ENCODE measurements at regions not wholly inside any gene's neighbourhood (a gene's known extent, or its start where the extent isn't known, plus 50 kb on each side); places are given as distances from the start of the nearest gene placed in this dataset.

GRCh38 chr19:30817965-30818567 lies 445.9 kb downstream of the ZNF536 start:
- TF ChIP-seq, protein P1, sequence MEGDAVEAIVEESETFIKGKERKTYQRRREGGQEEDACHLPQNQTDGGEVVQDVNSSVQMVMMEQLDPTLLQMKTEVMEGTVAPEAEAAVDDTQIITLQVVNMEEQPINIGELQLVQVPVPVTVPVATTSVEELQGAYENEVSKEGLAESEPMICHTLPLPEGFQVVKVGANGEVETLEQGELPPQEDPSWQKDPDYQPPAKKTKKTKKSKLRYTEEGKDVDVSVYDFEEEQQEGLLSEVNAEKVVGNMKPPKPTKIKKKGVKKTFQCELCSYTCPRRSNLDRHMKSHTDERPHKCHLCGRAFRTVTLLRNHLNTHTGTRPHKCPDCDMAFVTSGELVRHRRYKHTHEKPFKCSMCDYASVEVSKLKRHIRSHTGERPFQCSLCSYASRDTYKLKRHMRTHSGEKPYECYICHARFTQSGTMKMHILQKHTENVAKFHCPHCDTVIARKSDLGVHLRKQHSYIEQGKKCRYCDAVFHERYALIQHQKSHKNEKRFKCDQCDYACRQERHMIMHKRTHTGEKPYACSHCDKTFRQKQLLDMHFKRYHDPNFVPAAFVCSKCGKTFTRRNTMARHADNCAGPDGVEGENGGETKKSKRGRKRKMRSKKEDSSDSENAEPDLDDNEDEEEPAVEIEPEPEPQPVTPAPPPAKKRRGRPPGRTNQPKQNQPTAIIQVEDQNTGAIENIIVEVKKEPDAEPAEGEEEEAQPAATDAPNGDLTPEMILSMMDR (conservative IDR thresholded peaks at IDR 0.05) = no peak
- no peak overlapping the region for H3K27ac ChIP-seq

- H3K27ac ChIP-seq = no peak overlapping the region
- TF ChIP-seq, protein P1 (conservative IDR thresholded peaks at IDR 0.05) = no peak
Measured at GRCh38 chr19:30817197-30817596, 445.0 kb downstream of the ZNF536 start.

DNA sequence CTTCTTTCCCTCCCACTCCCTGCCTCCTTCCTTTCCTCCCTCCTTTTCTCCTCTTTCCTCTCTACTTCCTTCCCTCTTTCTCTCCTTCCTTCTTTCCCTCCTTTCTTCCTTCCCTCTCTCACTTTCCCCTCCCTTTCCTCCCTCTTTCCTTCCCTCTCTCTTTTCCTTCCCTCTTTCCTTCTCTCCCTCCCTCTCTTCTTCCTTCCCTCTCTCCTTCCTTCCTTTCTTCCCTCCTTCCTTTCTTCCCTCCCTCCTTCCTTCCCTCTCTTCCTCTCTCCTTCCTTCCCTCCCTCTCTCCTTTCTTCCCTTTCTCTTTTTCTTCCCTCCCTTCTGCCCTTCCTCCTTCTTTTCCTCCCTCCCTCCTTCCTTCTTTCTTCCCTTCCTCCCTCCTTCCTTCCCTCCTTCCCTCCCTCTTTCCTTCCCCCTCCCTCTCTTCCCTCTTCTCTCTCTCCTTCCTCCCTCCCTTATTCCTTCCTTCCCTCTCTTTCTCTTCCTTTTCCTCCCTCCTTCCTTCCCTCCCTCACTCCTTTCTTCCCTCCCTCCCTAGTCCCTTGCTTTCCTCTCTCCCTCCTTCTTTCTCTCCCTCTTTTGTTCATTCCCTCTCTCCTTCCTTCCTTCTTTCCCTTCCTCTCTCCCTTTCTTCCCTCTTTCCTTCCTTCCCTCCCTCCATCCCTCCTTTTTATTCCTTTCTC lies 443.9 kb downstream of the ZNF536 start:
- TF ChIP-seq, protein P1 (conservative IDR thresholded peaks at IDR 0.05) = no peak
- H3K27ac ChIP-seq = no peak overlapping the region

DNA sequence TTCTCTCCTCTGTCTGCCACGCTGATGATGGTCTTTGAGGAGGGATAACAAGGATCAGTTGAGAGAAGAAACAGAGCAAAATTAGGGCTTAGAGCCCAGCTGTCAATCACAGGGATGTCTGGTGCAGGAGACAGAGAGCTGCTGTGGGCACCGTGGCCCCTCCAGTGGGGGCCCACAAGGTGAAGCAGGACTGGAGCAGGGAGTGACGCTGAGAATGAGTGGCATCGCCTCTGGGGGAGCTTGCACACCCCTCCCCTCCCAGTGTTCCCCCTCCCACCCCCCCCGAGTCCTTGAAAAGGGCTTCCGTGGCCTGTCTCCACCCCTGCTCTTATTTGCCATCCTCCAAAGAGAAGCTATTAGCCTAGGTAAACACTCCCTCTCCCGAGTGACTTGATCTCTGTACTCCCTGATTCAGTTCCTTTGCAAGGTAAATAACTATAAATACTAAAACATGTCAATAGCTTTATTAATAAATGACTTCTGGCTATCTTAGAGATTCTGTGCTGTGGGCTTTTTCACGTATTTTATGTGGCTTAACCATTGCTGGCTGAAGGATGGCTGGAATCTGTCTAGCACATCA lies 440.0 kb downstream of the ZNF536 start:
- TF ChIP-seq, protein P1 (conservative IDR thresholded peaks at IDR 0.05) = no peak
- no peak overlapping the region for H3K27ac ChIP-seq

DNA sequence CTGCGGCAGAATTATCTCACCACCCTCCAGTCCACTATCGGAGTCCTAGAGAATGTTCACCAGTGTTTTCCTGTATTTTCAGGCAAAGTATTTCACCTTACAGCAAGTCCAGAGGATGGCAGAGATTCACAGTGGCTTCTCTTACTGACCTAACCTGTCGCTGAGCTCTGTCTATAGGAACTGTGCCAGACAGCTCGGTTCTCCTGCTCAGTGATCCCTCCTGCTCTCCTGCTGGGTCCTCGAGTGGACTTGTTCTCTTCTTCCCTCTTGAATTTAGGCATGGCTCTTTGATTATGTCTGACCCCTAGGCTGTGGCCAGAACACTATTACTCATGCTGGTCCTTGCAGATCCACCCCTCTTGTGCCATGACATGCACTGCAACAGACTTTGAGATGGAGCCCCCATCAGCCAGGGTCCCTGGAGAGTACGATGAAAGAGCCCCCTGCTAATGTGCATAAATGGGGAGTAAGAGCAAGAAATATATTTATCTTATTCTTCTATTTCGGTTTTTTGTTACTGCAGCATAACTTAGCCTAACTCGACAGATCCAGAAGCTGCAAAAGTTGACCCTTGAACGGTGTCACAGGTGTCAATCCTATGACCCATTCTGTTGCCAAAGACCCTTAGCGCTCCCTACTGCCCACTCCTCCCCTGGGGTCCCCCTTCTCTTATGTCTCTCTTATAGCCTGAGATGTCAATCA lies 439.4 kb downstream of the ZNF536 start:
- H3K27ac ChIP-seq = no peak overlapping the region
- TF ChIP-seq, protein P1 (conservative IDR thresholded peaks at IDR 0.05) = no peak

DNA sequence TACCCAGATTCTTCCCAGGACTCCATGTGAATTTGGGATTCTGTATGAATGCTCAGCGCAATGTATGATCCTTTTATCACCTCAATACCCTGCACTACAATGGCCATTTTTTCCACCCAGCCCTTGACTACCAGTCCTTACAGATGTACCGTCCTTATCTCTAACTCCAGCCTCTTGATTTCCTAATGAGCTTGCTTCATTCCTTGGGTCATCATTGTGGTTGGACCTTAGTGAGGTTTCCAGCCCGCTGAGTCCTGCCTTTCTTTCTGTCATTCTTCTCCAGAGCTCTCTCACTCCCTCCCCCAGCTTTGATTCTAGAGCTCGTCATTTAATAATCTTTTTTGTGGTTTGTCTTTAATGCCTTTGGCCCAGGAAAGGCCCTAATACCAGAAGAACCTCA lies 438.5 kb downstream of the ZNF536 start:
- TF ChIP-seq, protein P1 (conservative IDR thresholded peaks at IDR 0.05) = no peak
- H3K27ac ChIP-seq = no peak overlapping the region

GRCh38 chr19:30807278-30807677 lies 435.1 kb downstream of the ZNF536 start:
- no peak overlapping the region for H3K27ac ChIP-seq
- TF ChIP-seq, protein P1 (conservative IDR thresholded peaks at IDR 0.05) = no peak

All from VCaP (cell line).